ENCODE measurements at regions not wholly inside any gene's neighbourhood (a gene's known extent, or its start where the extent isn't known, plus 50 kb on each side); places are given as distances from the start of the nearest gene placed in this dataset.

GRCh38 chr12:113665457-113665856, 193.8 kb upstream of the LHX5 start:
- no peak for TF ChIP-seq CTCF (IDR thresholded peaks at IDR 0.05)
- Histone ChIP-seq H3K36me3 (replicated peaks in 1 of 2; ENCODE audit: control insufficient read depth in 1 of 2, insufficient read depth in 2 of 2, low read length in 2 of 2) (no peaks in the 10 kb centered on the region), H3K79me2 (ENCODE audit: insufficient read depth, low read length) (no peaks in the 10 kb centered on the region), H3K27me3 (ENCODE audit: control insufficient read depth in 2 of 2, insufficient read depth in 2 of 2, low read length in 2 of 2) (peaks cover 0 to 24% of the 10 kb centered on the region in 2 donors), H3K4me2 (replicated peaks; ENCODE audit: extremely low read depth, low read length, poor library complexity, severe bottlenecking) (no peak overlapping the region), H3K4me1 (ENCODE audit: control insufficient read depth in 1 of 2, insufficient read depth in 2 of 2, low read length in 2 of 2) (no peaks in the 10 kb centered on the region), H3K27ac (ENCODE audit: low read depth in 1 of 2, low read length in 2 of 2) (no peak overlapping the region), H4K20me1 (ENCODE audit: insufficient read depth, low read length) (no peaks in the 10 kb centered on the region), H3K9ac (ENCODE audit: insufficient read depth, low read length, poor library complexity, severe bottlenecking) (no peak overlapping the region), H3K4me3 (replicated peaks in 1 of 3; ENCODE audit: low read depth in 2 of 3, low read length in 3 of 3) (no peak overlapping the region), H3K9me3 (replicated peaks in 1 of 2; ENCODE audit: control insufficient read depth in 1 of 2, insufficient read depth in 1 of 2, low read length in 2 of 2) (no peaks in the 10 kb centered on the region), H2AFZ (ENCODE audit: insufficient read depth, low read depth, low read length, poor library complexity, severe bottlenecking) (no peak overlapping the region)
- WGBS (ENCODE audit: insufficient coverage): 89% methylated on average over 4 of the region's 4 CpGs
- Mint-ChIP-seq H3K9me3 (peaks cover 0 to 3% (median 0%) of the 10 kb centered on the region in 7 donors), H3K4me3 (peak overlapping the region in 1 of 2 donors; percentile 23), H3K27ac (no peak overlapping the region), H3K36me3 (no peaks in the 10 kb centered on the region), H3K4me1 (no peaks in the 10 kb centered on the region), H3K27me3 (ENCODE audit: low read depth in 3 of 3) (peaks cover 27 to 34% (median 32%) of the 10 kb centered on the region in 3 donors)
- DNase-seq: no peak
- intact Hi-C loops (cut with micrococcal nuclease): no loop called here

GRCh38 chr12:113664224-113664681, 192.6 kb upstream of the LHX5 start:
- no peaks in the 10 kb centered on the region for H3K36me3 ChIP-seq (replicated peaks in 1 of 2; ENCODE audit: control insufficient read depth in 1 of 2, insufficient read depth in 2 of 2, low read length in 2 of 2)
- no peaks in the 10 kb centered on the region for H3K79me2 ChIP-seq (ENCODE audit: insufficient read depth, low read length)
- H3K36me3 Mint-ChIP-seq: no peaks in the 10 kb centered on the region
- H3K4me1 ChIP-seq (ENCODE audit: control insufficient read depth in 1 of 2, insufficient read depth in 2 of 2, low read length in 2 of 2): no peaks in the 10 kb centered on the region
- H3K4me1 Mint-ChIP-seq: no peaks in the 10 kb centered on the region
- intact Hi-C loops (cut with micrococcal nuclease): no loop called here
- no peak overlapping the region for H3K4me3 ChIP-seq (replicated peaks in 1 of 3; ENCODE audit: low read depth in 2 of 3, low read length in 3 of 3)
- no peak overlapping the region for H3K9ac ChIP-seq (ENCODE audit: insufficient read depth, low read length, poor library complexity, severe bottlenecking)
- no peak overlapping the region for H3K4me2 ChIP-seq (replicated peaks; ENCODE audit: extremely low read depth, low read length, poor library complexity, severe bottlenecking)
- H3K27ac Mint-ChIP-seq: no peak overlapping the region
- H3K9me3 Mint-ChIP-seq: peaks cover 0 to 3% (median 0%) of the 10 kb centered on the region in 7 donors
- peaks cover 0 to 12% of the 10 kb centered on the region in 2 donors for H3K27me3 ChIP-seq (ENCODE audit: control insufficient read depth in 2 of 2, insufficient read depth in 2 of 2, low read length in 2 of 2)
- WGBS (ENCODE audit: insufficient coverage): 100% methylated on average over 1 of the region's 6 CpGs
- no peak overlapping the region for H3K4me3 Mint-ChIP-seq
- H3K9me3 ChIP-seq (replicated peaks in 1 of 2; ENCODE audit: control insufficient read depth in 1 of 2, insufficient read depth in 1 of 2, low read length in 2 of 2): no peaks in the 10 kb centered on the region
- no peak overlapping the region for H3K27ac ChIP-seq (ENCODE audit: low read depth in 1 of 2, low read length in 2 of 2)
- TF ChIP-seq CTCF (IDR thresholded peaks at IDR 0.05): no peak
- H4K20me1 ChIP-seq (ENCODE audit: insufficient read depth, low read length): no peaks in the 10 kb centered on the region
- H2AFZ ChIP-seq (ENCODE audit: insufficient read depth, low read depth, low read length, poor library complexity, severe bottlenecking): no peak overlapping the region
- DNase-seq: no peak
- peaks cover 20 to 23% (median 21%) of the 10 kb centered on the region in 3 donors for H3K27me3 Mint-ChIP-seq (ENCODE audit: low read depth in 3 of 3)

All from CD14-positive monocyte (primary cell).